Upper lobe of left lung (tissue), 4 donors: ENCODE measurements at regions not wholly inside any gene's neighbourhood (a gene's known extent, or its start where the extent isn't known, plus 50 kb on each side); places are given as distances from the start of the nearest gene placed in this dataset.

Experiments used
- EP300 ChIP-seq, 4 donors: sonication (generic); formaldehyde crosslinking; IDR thresholded peaks; one replicate each; pipeline ENCODE4 v1.5.1; 2017; ENCODE audit warnings: antibody characterized with exemption in 4 of 4, control low read depth in 2 of 4
- POLR2AphosphoS5 ChIP-seq, 2 donors: sonication (generic); formaldehyde crosslinking; IDR thresholded peaks; one replicate each; pipeline ENCODE4 v1.5.1; 2017; ENCODE audit warnings: antibody characterized with exemption in 2 of 2

- TF ChIP-seq EP300 (IDR thresholded peaks at IDR 0.05) (no peak), POLR2AphosphoS5 (IDR thresholded peaks at IDR 0.05) (no peak)
Observed at GRCh38 chr16:64317601-64318000, 804.3 kb downstream of the CDH11 start.
